Nephron progenitor cell (in vitro differentiated cells): ENCODE measurements at regions not wholly inside any gene's neighbourhood (a gene's known extent, or its start where the extent isn't known, plus 50 kb on each side); places are given as distances from the start of the nearest gene placed in this dataset.

Experiments used
- DNase-seq: peaks from one replicate; pipeline ENCODE4 v3.0.0; 2021
- H3K27ac Mint-ChIP-seq: 2 replicates; pipeline ENCODE4 v1.8.0; 2021; ENCODE audit warnings: mild to moderate bottlenecking, moderate library complexity, mixed read lengths
- H3K27me3 Mint-ChIP-seq: 2 replicates; pipeline ENCODE4 v1.8.0; 2021; ENCODE audit warnings: mild to moderate bottlenecking, low read depth, mixed read lengths; ENCODE audit not compliant: poor library complexity
- H3K36me3 Mint-ChIP-seq: 2 replicates; pipeline ENCODE4 v1.8.0; 2021; ENCODE audit warnings: low read depth, mixed read lengths
- H3K4me1 Mint-ChIP-seq: 2 replicates; pipeline ENCODE4 v1.8.0; 2021; ENCODE audit warnings: mixed read lengths
- H3K4me3 Mint-ChIP-seq: 2 replicates; pipeline ENCODE4 v1.8.0; 2021; ENCODE audit warnings: mild to moderate bottlenecking, moderate library complexity, mixed read lengths
- H3K9me3 Mint-ChIP-seq: 2 replicates; pipeline ENCODE4 v1.8.0; 2021; ENCODE audit warnings: mild to moderate bottlenecking, moderate library complexity, mixed read lengths
- TF ChIP-seq, protein P1 (sequence below): fragments of 200-600 bp; sonication (generic); IDR thresholded peaks from 2 replicates; pipeline ENCODE4 v1.5.0; 2021; ENCODE audit warnings: antibody characterized with exemption

DNA sequence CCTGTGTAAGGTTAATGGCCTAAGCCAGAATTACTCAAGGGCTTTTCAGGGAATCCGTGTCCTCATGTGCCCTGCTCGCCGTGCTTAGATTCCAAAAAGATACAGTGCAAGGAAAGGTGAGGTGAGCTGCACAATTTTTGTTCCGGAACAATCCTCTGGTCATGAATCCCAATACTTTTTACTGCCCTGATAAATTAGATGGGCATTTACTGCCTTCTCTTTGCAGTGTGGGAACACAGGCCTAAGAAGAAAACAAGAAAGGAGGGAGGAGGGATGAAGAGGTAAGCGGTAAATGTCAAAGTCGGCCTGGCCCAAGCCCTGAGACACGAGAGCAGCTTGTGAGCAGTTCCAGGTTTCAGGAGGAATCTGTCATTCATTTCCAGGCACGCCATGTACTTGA, 390.9 kb upstream of the SULF2 start:
- H3K4me3 Mint-ChIP-seq = no peak overlapping the region
- no peak for DNase-seq
- peaks cover 13% of the 10 kb centered on the region for H3K27me3 Mint-ChIP-seq
- peaks cover 24% of the 10 kb centered on the region for H3K9me3 Mint-ChIP-seq
- TF ChIP-seq, protein P1, sequence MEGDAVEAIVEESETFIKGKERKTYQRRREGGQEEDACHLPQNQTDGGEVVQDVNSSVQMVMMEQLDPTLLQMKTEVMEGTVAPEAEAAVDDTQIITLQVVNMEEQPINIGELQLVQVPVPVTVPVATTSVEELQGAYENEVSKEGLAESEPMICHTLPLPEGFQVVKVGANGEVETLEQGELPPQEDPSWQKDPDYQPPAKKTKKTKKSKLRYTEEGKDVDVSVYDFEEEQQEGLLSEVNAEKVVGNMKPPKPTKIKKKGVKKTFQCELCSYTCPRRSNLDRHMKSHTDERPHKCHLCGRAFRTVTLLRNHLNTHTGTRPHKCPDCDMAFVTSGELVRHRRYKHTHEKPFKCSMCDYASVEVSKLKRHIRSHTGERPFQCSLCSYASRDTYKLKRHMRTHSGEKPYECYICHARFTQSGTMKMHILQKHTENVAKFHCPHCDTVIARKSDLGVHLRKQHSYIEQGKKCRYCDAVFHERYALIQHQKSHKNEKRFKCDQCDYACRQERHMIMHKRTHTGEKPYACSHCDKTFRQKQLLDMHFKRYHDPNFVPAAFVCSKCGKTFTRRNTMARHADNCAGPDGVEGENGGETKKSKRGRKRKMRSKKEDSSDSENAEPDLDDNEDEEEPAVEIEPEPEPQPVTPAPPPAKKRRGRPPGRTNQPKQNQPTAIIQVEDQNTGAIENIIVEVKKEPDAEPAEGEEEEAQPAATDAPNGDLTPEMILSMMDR = no peak
- H3K4me1 Mint-ChIP-seq = peaks cover 62% of the 10 kb centered on the region
- H3K27ac Mint-ChIP-seq = no peak overlapping the region
- H3K36me3 Mint-ChIP-seq = peaks cover 13% of the 10 kb centered on the region

- Mint-ChIP-seq H3K9me3 (peaks cover 17% of the 10 kb centered on the region), H3K36me3 (peaks cover 9% of the 10 kb centered on the region), H3K4me3 (no peak overlapping the region), H3K27ac (no peak overlapping the region), H3K4me1 (peaks cover 64% of the 10 kb centered on the region), H3K27me3 (peaks cover 13% of the 10 kb centered on the region)
- DNase-seq = no peak
- TF ChIP-seq, protein P1 = no peak
Measured at GRCh38 chr20:48175261-48175660, 390.0 kb upstream of the SULF2 start.

DNA sequence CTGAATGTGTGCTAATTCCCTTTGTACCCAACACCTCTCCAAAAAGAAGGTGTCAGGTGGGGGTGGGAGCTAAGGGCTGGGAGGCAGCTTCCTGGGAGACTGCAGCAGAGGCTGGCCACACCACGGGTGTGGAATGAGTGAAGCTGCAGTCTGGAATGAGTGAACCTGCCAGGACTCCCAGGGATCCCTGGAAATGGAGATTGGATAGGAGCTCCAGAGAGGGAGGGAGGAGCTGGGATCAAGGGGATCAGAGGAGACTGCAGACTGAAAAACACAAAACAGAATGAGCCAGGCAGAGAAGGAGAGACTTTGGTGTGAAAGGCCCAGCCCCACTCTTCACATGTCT, 387.0 kb upstream of the SULF2 start:
- no peaks in the 10 kb centered on the region for H3K36me3 Mint-ChIP-seq

DNA sequence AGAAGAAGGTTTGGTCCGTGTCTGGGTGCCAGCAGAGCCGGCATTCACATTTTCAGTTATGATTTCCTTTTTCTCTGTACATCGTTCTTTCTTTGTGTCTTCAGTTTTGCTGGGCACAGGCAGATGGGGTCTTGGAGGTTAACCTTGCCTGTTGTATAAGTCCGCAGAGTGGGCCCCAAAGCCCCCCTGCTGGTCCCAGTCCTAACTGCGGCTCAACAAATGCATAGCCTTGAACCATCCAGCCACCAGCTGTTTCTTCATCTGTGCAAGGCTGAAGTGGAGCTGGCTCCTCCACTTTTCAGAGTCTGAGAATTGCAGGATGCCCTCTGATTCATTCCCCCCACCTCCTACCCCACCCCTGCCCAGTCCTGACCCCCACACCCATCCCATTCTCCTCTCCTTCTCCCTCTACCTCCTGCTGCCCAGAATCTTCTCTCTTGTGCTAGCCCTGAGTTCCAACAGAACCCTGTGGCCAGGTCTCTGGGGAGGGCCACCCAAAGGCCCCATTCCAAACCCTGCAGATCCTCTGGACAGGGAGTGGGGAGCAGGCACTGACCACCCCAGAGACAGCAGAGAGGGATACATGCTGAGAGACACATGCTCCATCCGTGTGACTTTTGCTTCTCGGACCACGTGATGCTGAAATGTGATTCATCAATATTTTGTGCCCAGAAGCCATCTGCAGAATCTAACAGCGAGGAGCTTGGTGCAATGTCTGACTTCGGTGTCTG, 386.5 kb upstream of the SULF2 start:
- Mint-ChIP-seq H3K27me3 (peaks cover 12% of the 10 kb centered on the region), H3K9me3 (peaks cover 7% of the 10 kb centered on the region), H3K27ac (no peak overlapping the region), H3K4me1 (peaks cover 49% of the 10 kb centered on the region), H3K4me3 (no peak overlapping the region), H3K36me3 (no peaks in the 10 kb centered on the region)
- no peak for DNase-seq
- TF ChIP-seq, protein P1 = no peak

More for the DNA sequence above, 387.0 kb upstream of the SULF2 start:
- Mint-ChIP-seq H3K4me1 (peaks cover 49% of the 10 kb centered on the region), H3K9me3 (peaks cover 7% of the 10 kb centered on the region), H3K27ac (no peak overlapping the region), H3K27me3 (peaks cover 11% of the 10 kb centered on the region), H3K4me3 (no peak overlapping the region)
- TF ChIP-seq, protein P1 = no peak
- no peak for DNase-seq

GRCh38 chr20:48171071-48171470, 385.8 kb upstream of the SULF2 start:
- Mint-ChIP-seq H3K4me3 (no peak overlapping the region), H3K36me3 (no peaks in the 10 kb centered on the region), H3K27me3 (peaks cover 12% of the 10 kb centered on the region), H3K4me1 (peaks cover 48% of the 10 kb centered on the region), H3K9me3 (peaks cover 7% of the 10 kb centered on the region), H3K27ac (no peak overlapping the region)
- DNase-seq = no peak
- TF ChIP-seq, protein P1 = no peak

- Mint-ChIP-seq H3K4me3 (no peak overlapping the region), H3K9me3 (peaks cover 7% of the 10 kb centered on the region), H3K27me3 (peaks cover 13% of the 10 kb centered on the region), H3K36me3 (no peaks in the 10 kb centered on the region), H3K4me1 (peaks cover 44% of the 10 kb centered on the region), H3K27ac (no peak overlapping the region)
- TF ChIP-seq, protein P1 = no peak
- no peak for DNase-seq
Measured at GRCh38 chr20:48170625-48171024, 385.3 kb upstream of the SULF2 start.
